ENCODE measurements at regions not wholly inside any gene's neighbourhood (a gene's known extent, or its start where the extent isn't known, plus 50 kb on each side); places are given as distances from the start of the nearest gene placed in this dataset.
"Not testable (repeated sequence)": the region's sequence is repeated elsewhere in the genome, so short reads cannot be mapped to it uniquely, and the experiment has no call there.

GRCh38 chr7:65807067-65807466, 65.8 kb upstream of the VKORC1L1 start:
- DNase-seq = not testable (repeated sequence)

- no peak for DNase-seq
Observed at GRCh38 chr7:65809259-65809981, 63.5 kb upstream of the VKORC1L1 start.

- DNase-seq = no peak
Observed at GRCh38 chr7:65809982-65810288, 62.9 kb upstream of the VKORC1L1 start.

- no peak for DNase-seq
Observed at GRCh38 chr7:65812281-65812680, 60.6 kb upstream of the VKORC1L1 start.

GRCh38 chr7:65814556-65815167, 58.2 kb upstream of the VKORC1L1 start:
- DNase-seq = not testable (repeated sequence)

GRCh38 chr7:65820287-65820950, 52.5 kb upstream of the VKORC1L1 start:
- no peak for DNase-seq

All from stimulated activated naive CD4-positive, alpha-beta T cell (primary cell).